SJSA1 (cell line): ENCODE measurements at regions not wholly inside any gene's neighbourhood (a gene's known extent, or its start where the extent isn't known, plus 50 kb on each side); places are given as distances from the start of the nearest gene placed in this dataset.

ENCODE experiments used
- DNase-seq, 2 experiments: peaks; one replicate each; pipeline ENCODE4 v3.0.0-alpha.2; 2015 to 2020; ENCODE audit warnings: low spot score in 2 of 2, low read depth in 1 of 2
- H3K27ac ChIP-seq: fragments of 250-450 bp; sonication (Bioruptor Pico); 2 replicates; pipeline ENCODE4 v1.5.1; 2020; ENCODE audit warnings: mild to moderate bottlenecking, moderate library complexity
- H3K27me3 ChIP-seq: fragments of 250-450 bp; sonication (Bioruptor Pico); replicated peaks from 2 replicates; pipeline ENCODE4 v1.5.1; 2020; ENCODE audit warnings: mild to moderate bottlenecking, moderate library complexity
- H3K36me3 ChIP-seq: fragments of 250-450 bp; sonication (Bioruptor Pico); 2 replicates; pipeline ENCODE4 v1.5.1; 2020; ENCODE audit warnings: mild to moderate bottlenecking
- H3K4me1 ChIP-seq: fragments of 250-450 bp; sonication (Bioruptor Pico); replicated peaks from 2 replicates; pipeline ENCODE4 v1.6.1; 2021; ENCODE audit warnings: mild to moderate bottlenecking
- H3K4me3 ChIP-seq: fragments of 250-450 bp; sonication (Bioruptor Pico); 2 replicates; pipeline ENCODE4 v1.5.1; 2020; ENCODE audit warnings: mild to moderate bottlenecking
- H3K9me3 ChIP-seq: fragments of 250-450 bp; sonication (Bioruptor Pico); replicated peaks from 2 replicates; pipeline ENCODE4 v1.5.1; 2020; ENCODE audit warnings: mild to moderate bottlenecking

- H3K9me3 ChIP-seq, result no peaks in the 10 kb centered on the region
- H3K36me3 ChIP-seq, result no peaks in the 10 kb centered on the region
- DNase-seq, result no peak
- no peaks in the 10 kb centered on the region for H3K27me3 ChIP-seq
- no peak overlapping the region for H3K27ac ChIP-seq
- H3K4me1 ChIP-seq, result no peaks in the 10 kb centered on the region
- H3K4me3 ChIP-seq, result no peak overlapping the region
Observed at GRCh38 chr6:95521181-95521580, 56.2 kb upstream of the MANEA start.
